SK-N-SH (cell line): ENCODE measurements at regions not wholly inside any gene's neighbourhood (a gene's known extent, or its start where the extent isn't known, plus 50 kb on each side); places are given as distances from the start of the nearest gene placed in this dataset.

ENCODE experiments used
- EP300 ChIP-seq, 2 experiments: IDR thresholded peaks; 2 replicates each; pipeline versions ENCODE4 v1.4.0 to v1.6.1; 2012; ENCODE audit warnings: borderline replicate concordance in 1 of 2, low read depth in 1 of 2, low read length in 1 of 2
- EZH2phosphoT487 ChIP-seq: fragments of 200-600 bp; sonication (generic); IDR thresholded peaks from 2 replicates; pipeline ENCODE4 v1.6.1; 2017; ENCODE audit warnings: low read depth, mixed run types, mild to moderate bottlenecking, antibody characterized with exemption, moderate library complexity, borderline replicate concordance
- FOXJ3 ChIP-seq: sonication (generic); formaldehyde crosslinking; IDR thresholded peaks from 2 replicates; pipeline ENCODE4 v1.5.1; 2020; ENCODE audit warnings: mild to moderate bottlenecking, missing genetic modification reagents
- GABPA ChIP-seq: IDR thresholded peaks from 2 replicates; pipeline ENCODE4 v1.4.0; 2012; ENCODE audit warnings: low read depth, mild to moderate bottlenecking
- GATA2 ChIP-seq: sonication (generic); formaldehyde crosslinking; IDR thresholded peaks from 2 replicates; pipeline ENCODE4 v1.5.0; 2020; ENCODE audit warnings: mild to moderate bottlenecking, missing genetic modification reagents
- JUND ChIP-seq: IDR thresholded peaks from 2 replicates; pipeline ENCODE4 v1.4.0; 2012
- MAX ChIP-seq: IDR thresholded peaks from 2 replicates; pipeline ENCODE4 v1.4.0; 2012; ENCODE audit warnings: low read depth
- RAD21 ChIP-seq: IDR thresholded peaks from 2 replicates; pipeline ENCODE4 v1.6.1; 2012; ENCODE audit warnings: mild to moderate bottlenecking, low read length
- RFX5 ChIP-seq: IDR thresholded peaks from 2 replicates; pipeline ENCODE4 v1.6.1; 2012; ENCODE audit warnings: mild to moderate bottlenecking, improper control_type of control experiment, low read length
- TAF1 ChIP-seq: IDR thresholded peaks from 2 replicates; pipeline ENCODE4 v1.6.1; 2012; ENCODE audit warnings: low read depth, mild to moderate bottlenecking, low read length, moderate library complexity, borderline replicate concordance
- TCF12 ChIP-seq: IDR thresholded peaks from 2 replicates; pipeline ENCODE4 v1.4.0; 2012
- TF ChIP-seq, protein P1 (sequence below): fragments of 200-600 bp; sonication (generic); IDR thresholded peaks from 2 replicates; pipeline ENCODE4 v1.6.1; 2017; ENCODE audit warnings: antibody characterized with exemption, mild to moderate bottlenecking, moderate library complexity
- TF ChIP-seq, protein P2 (sequence below): fragments of 150-350 bp; IDR thresholded peaks from 2 replicates; pipeline ENCODE4 v1.6.1; 2016; ENCODE audit warnings: mild to moderate bottlenecking, low read depth, low read length

DNA sequence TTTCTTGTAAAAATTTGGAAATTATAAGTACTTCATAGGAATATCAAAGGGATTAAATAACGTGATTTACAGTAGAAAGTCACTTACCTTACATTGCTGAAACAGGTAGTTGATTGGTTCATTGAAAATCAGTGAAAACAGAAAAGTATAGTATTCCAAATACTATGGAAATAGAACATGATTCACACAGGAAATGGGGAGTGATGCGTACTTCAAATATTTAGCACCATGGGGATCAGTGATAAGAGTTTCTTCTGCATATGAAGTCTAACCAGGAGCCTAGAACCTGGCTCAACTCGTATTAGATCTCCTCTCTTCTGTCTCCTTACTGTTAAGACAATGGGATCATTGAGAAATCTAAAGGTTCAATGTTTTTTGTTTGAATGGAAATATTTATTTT, 133.3 kb downstream of the FAM174A start:
- TF ChIP-seq, protein P1, sequence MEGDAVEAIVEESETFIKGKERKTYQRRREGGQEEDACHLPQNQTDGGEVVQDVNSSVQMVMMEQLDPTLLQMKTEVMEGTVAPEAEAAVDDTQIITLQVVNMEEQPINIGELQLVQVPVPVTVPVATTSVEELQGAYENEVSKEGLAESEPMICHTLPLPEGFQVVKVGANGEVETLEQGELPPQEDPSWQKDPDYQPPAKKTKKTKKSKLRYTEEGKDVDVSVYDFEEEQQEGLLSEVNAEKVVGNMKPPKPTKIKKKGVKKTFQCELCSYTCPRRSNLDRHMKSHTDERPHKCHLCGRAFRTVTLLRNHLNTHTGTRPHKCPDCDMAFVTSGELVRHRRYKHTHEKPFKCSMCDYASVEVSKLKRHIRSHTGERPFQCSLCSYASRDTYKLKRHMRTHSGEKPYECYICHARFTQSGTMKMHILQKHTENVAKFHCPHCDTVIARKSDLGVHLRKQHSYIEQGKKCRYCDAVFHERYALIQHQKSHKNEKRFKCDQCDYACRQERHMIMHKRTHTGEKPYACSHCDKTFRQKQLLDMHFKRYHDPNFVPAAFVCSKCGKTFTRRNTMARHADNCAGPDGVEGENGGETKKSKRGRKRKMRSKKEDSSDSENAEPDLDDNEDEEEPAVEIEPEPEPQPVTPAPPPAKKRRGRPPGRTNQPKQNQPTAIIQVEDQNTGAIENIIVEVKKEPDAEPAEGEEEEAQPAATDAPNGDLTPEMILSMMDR = no peak
- TF ChIP-seq EZH2phosphoT487 = no peak
- TF ChIP-seq GATA2 (CRISPR knock-in tag) = no peak
- no peak for TF ChIP-seq RFX5
- no peak for TF ChIP-seq FOXJ3 (CRISPR knock-in tag)
- TF ChIP-seq TAF1 = no peak
- TF ChIP-seq RAD21 = no peak
- no peak for TF ChIP-seq MAX
- TF ChIP-seq TCF12 = no peak
- TF ChIP-seq EP300 (IDR thresholded peaks at IDR 0.05; ENCODE audit: borderline replicate concordance in 1 of 2, low read depth in 1 of 2, low read length in 1 of 2) = no peak
- TF ChIP-seq, protein P2, sequence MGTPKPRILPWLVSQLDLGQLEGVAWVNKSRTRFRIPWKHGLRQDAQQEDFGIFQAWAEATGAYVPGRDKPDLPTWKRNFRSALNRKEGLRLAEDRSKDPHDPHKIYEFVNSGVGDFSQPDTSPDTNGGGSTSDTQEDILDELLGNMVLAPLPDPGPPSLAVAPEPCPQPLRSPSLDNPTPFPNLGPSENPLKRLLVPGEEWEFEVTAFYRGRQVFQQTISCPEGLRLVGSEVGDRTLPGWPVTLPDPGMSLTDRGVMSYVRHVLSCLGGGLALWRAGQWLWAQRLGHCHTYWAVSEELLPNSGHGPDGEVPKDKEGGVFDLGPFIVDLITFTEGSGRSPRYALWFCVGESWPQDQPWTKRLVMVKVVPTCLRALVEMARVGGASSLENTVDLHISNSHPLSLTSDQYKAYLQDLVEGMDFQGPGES = no peak
- no peak for TF ChIP-seq GABPA
- TF ChIP-seq JUND = no peak
